GM12878 (cell line): ENCODE measurements at regions not wholly inside any gene's neighbourhood (a gene's known extent, or its start where the extent isn't known, plus 50 kb on each side); places are given as distances from the start of the nearest gene placed in this dataset.

Source experiments
- ATAC-seq: fragments of 200-7000 bp; cut with Tn5 transposase; 3 replicates; pipeline ENCODE4 v1.9.1; 2020; ENCODE audit warnings: mild to moderate bottlenecking, moderate library complexity
- BruUV-seq: library from RNA; stranded (reverse); fragments of 400-500 nt; replicated peaks from 2 replicates; lab custom pipeline; 2021; lab: Mats Ljungman, UMichigan
- CTCF ChIA-PET: fragments of 300-600 bp; sonication (Branson Sonifier 250); formaldehyde crosslinking; extraction: SDS; loops from one replicate; lab custom pipeline; 2021; ENCODE audit warnings: inconsistent platforms; lab: Yijun Ruan, JAX
- POLR2A ChIA-PET: fragments of 350-600 bp; formaldehyde crosslinking; extraction: SDS; loops from one replicate; lab custom pipeline; 2021; ENCODE audit warnings: inconsistent platforms; lab: Charles Lee
- RAD21 ChIA-PET: fragments of 300-600 bp; sonication (Branson Sonifier 250); formaldehyde crosslinking; loops from one replicate; lab custom pipeline; 2023; ENCODE audit warnings: antibody characterized with exemption; ENCODE audit not compliant: unreplicated experiment; lab: Charles Lee
- SMC1A ChIA-PET: fragments of 300-600 bp; sonication (Branson Sonifier 250); formaldehyde crosslinking; loops from one replicate; lab custom pipeline; 2023; ENCODE audit not compliant: unreplicated experiment, uncharacterized antibody; lab: Charles Lee
- DNase-seq: peaks from one replicate; pipeline ENCODE4 v3.0.0-alpha.2; 2011; ENCODE audit warnings: low read depth, low spot score
- FAIRE-seq: peaks from 3 replicates; lab custom pipeline; 2011; peaks lifted over from hg19 to GRCh38; lab: Jason Lieb, UNC
- H2AFZ ChIP-seq: 2 replicates; pipeline ENCODE4 v1.6.0; 2011; ENCODE audit warnings: low read depth, low read length, control low read depth; ENCODE audit not compliant: control insufficient read depth
- H3K27ac ChIP-seq: 2 replicates; pipeline ENCODE4 v1.5.1; 2011; ENCODE audit warnings: control low read depth; ENCODE audit not compliant: control insufficient read depth, insufficient read depth
- H3K27me3 ChIP-seq, 2 experiments: replicated peaks in 1 of 2; 2 replicates each; pipeline versions ENCODE4 v1.6.0 to v1.6.1; 2011; ENCODE audit warnings: low read length in 1 of 2; ENCODE audit not compliant: control insufficient read depth in 2 of 2, insufficient read depth in 2 of 2
- H3K36me3 ChIP-seq, 2 experiments: 2 replicates each; pipeline ENCODE4 v1.5.1; 2011; ENCODE audit warnings: low read length in 1 of 2; ENCODE audit not compliant: control insufficient read depth in 2 of 2, insufficient read depth in 2 of 2
- H3K4me1 ChIP-seq: 2 replicates; pipeline ENCODE4 v1.6.1; 2011; ENCODE audit warnings: mild to moderate bottlenecking, low read length, moderate library complexity, mixed read lengths; ENCODE audit not compliant: control insufficient read depth, insufficient read depth
- H3K4me2 ChIP-seq: 2 replicates; pipeline ENCODE4 v1.6.0; 2011; ENCODE audit warnings: control low read depth; ENCODE audit not compliant: control insufficient read depth, insufficient read depth
- H3K4me3 ChIP-seq: fragments of 200-600 bp; sonication (generic); 2 replicates; pipeline ENCODE4 v1.5.1; 2016
- H3K79me2 ChIP-seq: 2 replicates; pipeline ENCODE4 v1.6.0; 2011; ENCODE audit warnings: low read length; ENCODE audit not compliant: control insufficient read depth, insufficient read depth
- H3K9ac ChIP-seq: 2 replicates; pipeline ENCODE4 v1.8.0; 2011; ENCODE audit warnings: low read length, control low read depth, mixed read lengths; ENCODE audit not compliant: control insufficient read depth, insufficient read depth
- H3K9me3 ChIP-seq: replicated peaks from 3 replicates; pipeline ENCODE4 v1.5.1; 2011; ENCODE audit warnings: mild to moderate bottlenecking, low read length; ENCODE audit not compliant: control insufficient read depth, insufficient read depth
- H4K20me1 ChIP-seq: 2 replicates; pipeline ENCODE4 v1.6.0; 2011; ENCODE audit not compliant: control insufficient read depth, insufficient read depth
- BACH1 ChIP-seq: fragments of 450-650 bp; IDR thresholded peaks from 2 replicates; pipeline ENCODE4 v1.6.1; 2017; ENCODE audit warnings: mild to moderate bottlenecking, borderline replicate concordance
- BCL3 ChIP-seq: IDR thresholded peaks from 2 replicates; pipeline ENCODE4 v1.6.1; 2011; ENCODE audit warnings: borderline replicate concordance, low read depth, mild to moderate bottlenecking, moderate library complexity, low read length; ENCODE audit not compliant: insufficient read depth, poor library complexity, severe bottlenecking
- CHD4 ChIP-seq: fragments of 200-600 bp; sonication (generic); IDR thresholded peaks from 2 replicates; pipeline ENCODE4 v1.6.1; 2016; ENCODE audit warnings: mild to moderate bottlenecking
- CREM ChIP-seq: IDR thresholded peaks from 2 replicates; pipeline ENCODE4 v1.6.1; 2014; ENCODE audit warnings: antibody characterized with exemption, low read depth
- EED ChIP-seq: sonication (generic); IDR thresholded peaks from 2 replicates; pipeline ENCODE4 v1.6.1; 2016; ENCODE audit warnings: antibody characterized with exemption, low read depth
- ELK1 ChIP-seq: IDR thresholded peaks from 2 replicates; pipeline ENCODE4 v1.6.1; 2012; ENCODE audit warnings: low read depth, low read length, improper control_type of control experiment
- HDAC6 ChIP-seq: fragments of 200-600 bp; sonication (generic); IDR thresholded peaks from one replicate; pipeline ENCODE4 v1.8.0; 2017; ENCODE audit warnings: antibody characterized with exemption; ENCODE audit not compliant: unreplicated experiment
- IKZF1 ChIP-seq: fragments of 450-650 bp; conservative IDR thresholded peaks from 2 replicates; pipeline ENCODE4 v1.6.1; 2017; ENCODE audit warnings: antibody characterized with exemption, mild to moderate bottlenecking
- MTA2 ChIP-seq: fragments of 450-650 bp; IDR thresholded peaks from 2 replicates; pipeline ENCODE4 v1.6.1; 2016; ENCODE audit warnings: low read depth, mild to moderate bottlenecking, moderate library complexity
- NBN ChIP-seq: fragments of 450-650 bp; IDR thresholded peaks from 2 replicates; pipeline ENCODE4 v1.6.1; 2016
- RFX5 ChIP-seq: IDR thresholded peaks from 2 replicates; pipeline ENCODE4 v1.6.1; 2011; ENCODE audit warnings: low read depth, low read length, improper control_type of control experiment
- SPI1 ChIP-seq: IDR thresholded peaks from 2 replicates; pipeline ENCODE4 v1.6.1; 2011; ENCODE audit warnings: low read depth, mild to moderate bottlenecking, low read length, moderate library complexity, borderline replicate concordance; ENCODE audit not compliant: insufficient read depth
- STAT3 ChIP-seq: IDR thresholded peaks from 2 replicates; pipeline ENCODE4 v1.6.1; 2011; ENCODE audit warnings: low read depth, low read length, improper control_type of control experiment
- SUPT20H ChIP-seq: IDR thresholded peaks from 2 replicates; pipeline ENCODE4 v1.6.1; 2011; ENCODE audit warnings: low read depth, mild to moderate bottlenecking, low read length, moderate library complexity, borderline replicate concordance; ENCODE audit not compliant: control insufficient read depth
- ZNF687 ChIP-seq: fragments of 450-650 bp; IDR thresholded peaks from 2 replicates; pipeline ENCODE4 v1.6.1; 2017; ENCODE audit warnings: mild to moderate bottlenecking, moderate library complexity
- ZSCAN29 ChIP-seq: fragments of 450-650 bp; IDR thresholded peaks from 2 replicates; pipeline ENCODE4 v1.6.1; 2017; ENCODE audit warnings: mild to moderate bottlenecking, moderate library complexity
- WGBS: methylation state at CpG from one replicate; pipeline ENCODE4 v1.1.6; 2016; ENCODE audit warnings: low lambda C conversion rate; ENCODE audit not compliant: insufficient replicate concordance, insufficient coverage; ENCODE audit errors: missing lambda C conversion rate; 5-methylcytosine and 5-hydroxymethylcytosine counted together
- in situ Hi-C: fragments of 300-500 bp; cut with MboI; formaldehyde crosslinking; loops from 9 replicates; pipeline ENCODE4 v1.14.3; 2018; ENCODE audit warnings: mixed read lengths
- intact Hi-C: fragments of 100-400 bp; cut with micrococcal nuclease; formaldehyde crosslinking; loops from one replicate; pipeline ENCODE4 v1.14.2; 2022; ENCODE audit not compliant: unreplicated experiment
- TF ChIP-seq, protein P1 (sequence below), 3 experiments: IDR thresholded peaks in 2 of 3; conservative IDR thresholded peaks in 1 of 3; 2 replicates each; pipeline ENCODE4 v1.5.1; 2011; ENCODE audit warnings: low read depth in 3 of 3, low read length in 3 of 3, mild to moderate bottlenecking in 3 of 3, control low read depth in 2 of 3, moderate library complexity in 2 of 3, inconsistent platforms in 1 of 3, mixed read lengths in 1 of 3; ENCODE audit not compliant: control insufficient read depth in 2 of 3, insufficient read depth in 1 of 3; ENCODE audit errors: extremely low read depth in 1 of 3

GRCh38 chr14:40010961-40011360 is 578.7 kb upstream of the FBXO33 start (continued):
- no peak for TF ChIP-seq ZNF687
- TF ChIP-seq EED, result no peak
- no peak for TF ChIP-seq ELK1
- no peak for TF ChIP-seq BACH1
- no peak for TF ChIP-seq CREM
- TF ChIP-seq CHD4, result no peak
- no peak for TF ChIP-seq MTA2
- TF ChIP-seq HDAC6, result no peak

- in situ Hi-C loops, result no loop called here
- CTCF ChIA-PET, result no interaction called here
- Histone ChIP-seq H4K20me1 (no peaks in the 10 kb centered on the region), H3K36me3 (no peaks in the 10 kb centered on the region), H3K4me2 (no peak overlapping the region), H3K4me1 (no peaks in the 10 kb centered on the region), H3K9me3 (no peaks in the 10 kb centered on the region), H2AFZ (no peak overlapping the region), H3K79me2 (no peaks in the 10 kb centered on the region), H3K27me3 (no peaks in the 10 kb centered on the region), H3K27ac (no peak overlapping the region), H3K4me3 (no peak overlapping the region), H3K9ac (no peak overlapping the region)
- RAD21 ChIA-PET, result no interaction called here
- DNase-seq, result no peak
- no TSS peak for BruUV-seq
- intact Hi-C loops, result no loop called here
- POLR2A ChIA-PET, result no interaction called here
- ATAC-seq, result no peak
- no peak for FAIRE-seq
- SMC1A ChIA-PET, result no interaction called here
- 22% methylated on average over 4 of the region's 4 CpGs for WGBS
- TF ChIP-seq, protein P1, sequence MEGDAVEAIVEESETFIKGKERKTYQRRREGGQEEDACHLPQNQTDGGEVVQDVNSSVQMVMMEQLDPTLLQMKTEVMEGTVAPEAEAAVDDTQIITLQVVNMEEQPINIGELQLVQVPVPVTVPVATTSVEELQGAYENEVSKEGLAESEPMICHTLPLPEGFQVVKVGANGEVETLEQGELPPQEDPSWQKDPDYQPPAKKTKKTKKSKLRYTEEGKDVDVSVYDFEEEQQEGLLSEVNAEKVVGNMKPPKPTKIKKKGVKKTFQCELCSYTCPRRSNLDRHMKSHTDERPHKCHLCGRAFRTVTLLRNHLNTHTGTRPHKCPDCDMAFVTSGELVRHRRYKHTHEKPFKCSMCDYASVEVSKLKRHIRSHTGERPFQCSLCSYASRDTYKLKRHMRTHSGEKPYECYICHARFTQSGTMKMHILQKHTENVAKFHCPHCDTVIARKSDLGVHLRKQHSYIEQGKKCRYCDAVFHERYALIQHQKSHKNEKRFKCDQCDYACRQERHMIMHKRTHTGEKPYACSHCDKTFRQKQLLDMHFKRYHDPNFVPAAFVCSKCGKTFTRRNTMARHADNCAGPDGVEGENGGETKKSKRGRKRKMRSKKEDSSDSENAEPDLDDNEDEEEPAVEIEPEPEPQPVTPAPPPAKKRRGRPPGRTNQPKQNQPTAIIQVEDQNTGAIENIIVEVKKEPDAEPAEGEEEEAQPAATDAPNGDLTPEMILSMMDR (IDR thresholded peaks at IDR 0.05 in 2 of 3, conservative IDR thresholded peaks at IDR 0.05 in 1 of 3; ENCODE audit: control insufficient read depth in 2 of 3, extremely low read depth in 1 of 3, insufficient read depth in 1 of 3, low read depth in 3 of 3, low read length in 3 of 3), result no peak
- TF ChIP-seq ZSCAN29, result no peak
- no peak for TF ChIP-seq STAT3
- no peak for TF ChIP-seq SPI1
- no peak for TF ChIP-seq NBN
- TF ChIP-seq SUPT20H, result no peak
- no peak for TF ChIP-seq BCL3
- no peak for TF ChIP-seq IKZF1
- no peak for TF ChIP-seq RFX5
These were observed 577.5 kb upstream of the FBXO33 start for GRCh38 chr14:40009771-40010170.
